WERI-Rb-1 (cell line): ENCODE measurements at regions not wholly inside any gene's neighbourhood (a gene's known extent, or its start where the extent isn't known, plus 50 kb on each side); places are given as distances from the start of the nearest gene placed in this dataset.

ENCODE experiments used
- DNase-seq: peaks from one replicate; pipeline ENCODE4 v3.0.0-alpha.2; 2020
- H3K27ac ChIP-seq: fragments of 250-450 bp; sonication (Bioruptor Pico); 2 replicates; pipeline ENCODE4 v1.5.1; 2020; ENCODE audit warnings: mild to moderate bottlenecking, moderate library complexity
- H3K27me3 ChIP-seq: fragments of 250-450 bp; sonication (Bioruptor Pico); 2 replicates; pipeline ENCODE4 v1.5.1; 2021; ENCODE audit warnings: mild to moderate bottlenecking, low read depth, moderate library complexity; ENCODE audit not compliant: insufficient read depth, severe bottlenecking
- H3K36me3 ChIP-seq: fragments of 250-450 bp; sonication (Bioruptor Pico); 2 replicates; pipeline ENCODE4 v1.5.1; 2020; ENCODE audit warnings: mild to moderate bottlenecking, moderate library complexity
- H3K4me3 ChIP-seq: 2 replicates; pipeline ENCODE4 v1.5.1; 2011; ENCODE audit warnings: low read depth, mild to moderate bottlenecking, control low read depth, low read length
- H3K9me3 ChIP-seq: fragments of 250-450 bp; sonication (Bioruptor Pico); 2 replicates; pipeline ENCODE4 v1.5.1; 2021; ENCODE audit warnings: mild to moderate bottlenecking, moderate library complexity; ENCODE audit not compliant: severe bottlenecking
- TF ChIP-seq, protein P1 (sequence below): IDR thresholded peaks from 2 replicates; pipeline ENCODE4 v1.5.1; 2011; ENCODE audit warnings: low read depth, mild to moderate bottlenecking, control low read depth, inconsistent platforms, low read length

DNA sequence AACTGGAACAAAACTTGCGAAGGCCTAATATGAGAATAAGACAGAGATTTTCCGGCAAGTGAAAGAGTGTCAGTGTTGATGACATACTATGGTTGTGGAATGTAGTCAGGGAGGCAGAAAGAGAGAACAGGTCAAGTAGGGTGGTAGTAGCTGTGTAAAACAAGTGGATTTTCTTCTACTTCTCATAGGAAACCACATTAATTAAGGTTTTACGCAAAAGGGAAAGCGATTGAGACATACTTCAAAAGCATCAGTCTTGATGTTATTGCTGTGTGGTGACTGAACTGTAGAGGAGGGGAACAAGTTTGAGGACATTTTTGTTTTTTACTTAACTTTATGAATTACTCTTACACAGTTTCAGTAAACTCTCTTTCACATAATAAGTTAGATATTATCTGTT is 186.0 kb upstream of the CNTN5 start:
- no peaks in the 10 kb centered on the region for H3K27me3 ChIP-seq
- H3K36me3 ChIP-seq = no peaks in the 10 kb centered on the region
- H3K9me3 ChIP-seq = no peaks in the 10 kb centered on the region
- no peak for DNase-seq
- no peak overlapping the region for H3K4me3 ChIP-seq
- H3K27ac ChIP-seq = no peak overlapping the region
- TF ChIP-seq, protein P1, sequence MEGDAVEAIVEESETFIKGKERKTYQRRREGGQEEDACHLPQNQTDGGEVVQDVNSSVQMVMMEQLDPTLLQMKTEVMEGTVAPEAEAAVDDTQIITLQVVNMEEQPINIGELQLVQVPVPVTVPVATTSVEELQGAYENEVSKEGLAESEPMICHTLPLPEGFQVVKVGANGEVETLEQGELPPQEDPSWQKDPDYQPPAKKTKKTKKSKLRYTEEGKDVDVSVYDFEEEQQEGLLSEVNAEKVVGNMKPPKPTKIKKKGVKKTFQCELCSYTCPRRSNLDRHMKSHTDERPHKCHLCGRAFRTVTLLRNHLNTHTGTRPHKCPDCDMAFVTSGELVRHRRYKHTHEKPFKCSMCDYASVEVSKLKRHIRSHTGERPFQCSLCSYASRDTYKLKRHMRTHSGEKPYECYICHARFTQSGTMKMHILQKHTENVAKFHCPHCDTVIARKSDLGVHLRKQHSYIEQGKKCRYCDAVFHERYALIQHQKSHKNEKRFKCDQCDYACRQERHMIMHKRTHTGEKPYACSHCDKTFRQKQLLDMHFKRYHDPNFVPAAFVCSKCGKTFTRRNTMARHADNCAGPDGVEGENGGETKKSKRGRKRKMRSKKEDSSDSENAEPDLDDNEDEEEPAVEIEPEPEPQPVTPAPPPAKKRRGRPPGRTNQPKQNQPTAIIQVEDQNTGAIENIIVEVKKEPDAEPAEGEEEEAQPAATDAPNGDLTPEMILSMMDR = no peak

DNA sequence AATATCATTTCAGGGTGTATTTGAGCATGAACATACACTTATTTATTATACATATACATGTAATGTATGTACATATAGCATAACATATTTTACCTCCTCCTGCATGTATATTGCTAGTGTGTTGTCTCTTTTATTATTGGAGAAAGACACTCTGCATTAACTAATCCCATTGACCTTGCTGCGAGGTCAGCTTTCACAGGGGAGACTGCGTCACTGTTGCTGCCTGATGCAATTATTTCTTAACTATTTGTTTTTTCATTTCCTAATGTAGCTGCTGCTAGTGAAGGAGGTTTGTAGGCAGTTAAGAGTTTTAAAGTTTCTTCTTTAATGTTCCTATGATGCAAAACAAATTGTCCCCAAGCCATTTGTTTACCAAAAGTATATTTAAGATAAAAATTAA is 185.4 kb upstream of the CNTN5 start:
- peak; percentile 36 for DNase-seq
- no peaks in the 10 kb centered on the region for H3K27me3 ChIP-seq
- H3K36me3 ChIP-seq = no peaks in the 10 kb centered on the region
- no peak overlapping the region for H3K4me3 ChIP-seq
- no peak overlapping the region for H3K27ac ChIP-seq
- TF ChIP-seq, protein P1 = no peak
- H3K9me3 ChIP-seq = no peaks in the 10 kb centered on the region

DNA sequence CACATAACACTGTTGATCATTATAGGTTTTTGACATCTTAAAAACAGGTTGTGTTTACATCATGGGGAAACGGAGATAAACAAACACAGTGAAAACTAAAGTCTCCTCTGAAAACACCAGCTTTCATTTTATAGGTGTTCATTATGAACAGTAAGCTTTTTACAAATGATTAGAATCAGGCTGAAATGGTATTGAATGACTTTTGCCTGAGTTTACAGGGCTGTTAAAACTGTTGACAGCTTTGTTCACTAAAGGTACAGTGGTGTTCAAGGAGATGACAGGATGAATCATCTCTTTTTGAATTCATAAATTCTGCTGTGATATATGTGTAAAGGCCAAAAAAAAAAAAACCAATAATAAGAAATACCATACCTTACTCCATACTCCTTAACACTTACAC is 184.6 kb upstream of the CNTN5 start:
- Histone ChIP-seq H3K4me3 (no peak overlapping the region), H3K9me3 (no peaks in the 10 kb centered on the region), H3K27me3 (no peaks in the 10 kb centered on the region), H3K36me3 (no peaks in the 10 kb centered on the region), H3K27ac (no peak overlapping the region)
- DNase-seq = no peak
- TF ChIP-seq, protein P1 = no peak

DNA sequence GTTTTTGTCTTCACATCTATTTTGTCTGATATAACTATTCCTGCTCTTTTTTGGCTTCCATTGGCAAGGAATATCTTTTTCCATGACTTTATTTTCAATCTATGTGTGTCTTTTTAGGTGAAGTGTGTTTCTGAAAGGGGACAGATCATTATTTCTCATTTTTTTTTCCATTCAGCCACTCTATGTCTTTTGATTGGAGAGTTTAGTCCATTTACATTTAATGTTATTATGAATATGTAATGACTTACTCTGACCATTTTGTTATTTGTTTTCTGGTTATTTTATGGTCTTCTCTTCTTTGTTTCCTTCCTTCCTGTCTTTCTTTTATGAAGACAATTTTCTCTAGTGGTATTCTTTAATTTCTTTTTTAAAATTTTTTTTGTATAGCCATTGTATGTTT is 178.6 kb upstream of the CNTN5 start:
- H3K9me3 ChIP-seq = no peaks in the 10 kb centered on the region
- TF ChIP-seq, protein P1 = no peak
- DNase-seq = no peak

DNA sequence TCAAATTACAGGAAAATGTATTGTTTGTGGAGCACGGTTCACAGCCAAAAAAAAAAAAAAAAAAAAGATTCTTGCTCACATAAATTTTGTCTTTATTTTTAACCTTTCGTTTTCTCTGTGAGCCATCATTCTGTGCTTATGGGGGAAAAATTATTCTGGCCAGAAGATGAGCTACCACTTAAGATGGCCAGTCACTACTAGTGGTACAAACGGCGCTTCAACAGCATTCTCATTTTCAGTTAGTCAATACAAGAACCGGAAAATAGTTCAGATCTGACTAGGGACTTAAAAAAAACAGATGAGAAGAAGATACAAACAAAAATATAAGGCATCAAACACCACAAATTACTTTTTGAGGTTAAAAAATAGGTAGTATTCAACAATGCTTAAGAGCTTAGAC is 158.6 kb upstream of the CNTN5 start:
- TF ChIP-seq, protein P1 = no peak
- H3K9me3 ChIP-seq = no peaks in the 10 kb centered on the region
- no peak for DNase-seq

More for the DNA sequence above, 178.6 kb upstream of the CNTN5 start:
- Histone ChIP-seq H3K36me3 (no peaks in the 10 kb centered on the region), H3K27me3 (no peaks in the 10 kb centered on the region), H3K27ac (no peak overlapping the region), H3K4me3 (no peak overlapping the region)

DNA sequence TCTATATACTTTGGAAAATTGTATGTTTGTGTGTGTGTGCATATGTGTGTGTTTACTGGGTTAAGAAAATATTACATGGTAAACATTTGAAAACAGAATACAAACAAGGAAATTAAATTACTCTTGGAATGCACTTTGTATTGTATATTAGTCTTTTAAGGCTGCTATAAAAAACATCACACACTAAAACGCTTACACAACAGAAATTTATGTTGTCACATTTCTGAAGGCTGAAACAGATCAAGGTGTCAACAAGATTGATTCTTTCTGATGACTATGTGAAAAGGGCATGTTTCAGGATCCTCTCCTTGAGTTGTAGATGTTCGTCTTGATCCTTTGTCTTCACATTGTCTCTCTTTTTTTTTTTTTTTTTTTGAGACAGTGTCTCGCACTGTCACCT is 149.1 kb upstream of the CNTN5 start:
- no peaks in the 10 kb centered on the region for H3K9me3 ChIP-seq
- no peak overlapping the region for H3K4me3 ChIP-seq
- DNase-seq = no peak
- TF ChIP-seq, protein P1 = no peak
- no peak overlapping the region for H3K27ac ChIP-seq
- no peaks in the 10 kb centered on the region for H3K27me3 ChIP-seq
- H3K36me3 ChIP-seq = no peaks in the 10 kb centered on the region

More for the DNA sequence above, 158.6 kb upstream of the CNTN5 start:
- Histone ChIP-seq H3K27ac (no peak overlapping the region), H3K27me3 (no peaks in the 10 kb centered on the region), H3K36me3 (no peaks in the 10 kb centered on the region), H3K4me3 (no peak overlapping the region)
